ENCODE measurements at regions not wholly inside any gene's neighbourhood (a gene's known extent, or its start where the extent isn't known, plus 50 kb on each side); places are given as distances from the start of the nearest gene placed in this dataset.

DNA sequence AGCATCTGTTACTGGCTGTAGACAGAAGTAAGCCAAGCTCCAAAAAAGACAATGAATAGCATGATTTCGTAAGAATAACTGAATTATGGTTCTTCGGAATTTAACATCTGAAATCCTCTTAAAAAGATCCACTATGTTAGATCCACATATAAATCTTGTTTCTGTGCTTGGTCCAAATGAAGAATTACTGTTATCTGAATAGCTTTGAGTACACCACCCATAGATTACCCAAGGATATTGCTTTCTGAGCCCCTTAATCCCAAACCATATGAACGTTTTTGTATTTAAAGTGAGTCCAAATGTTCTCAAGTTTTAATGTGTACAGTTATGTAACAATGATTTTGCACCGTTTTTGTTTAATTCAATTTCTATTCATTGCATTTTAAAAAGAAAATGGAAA lies 124.9 kb downstream of the DSC3 start:
- TF ChIP-seq, protein P1, sequence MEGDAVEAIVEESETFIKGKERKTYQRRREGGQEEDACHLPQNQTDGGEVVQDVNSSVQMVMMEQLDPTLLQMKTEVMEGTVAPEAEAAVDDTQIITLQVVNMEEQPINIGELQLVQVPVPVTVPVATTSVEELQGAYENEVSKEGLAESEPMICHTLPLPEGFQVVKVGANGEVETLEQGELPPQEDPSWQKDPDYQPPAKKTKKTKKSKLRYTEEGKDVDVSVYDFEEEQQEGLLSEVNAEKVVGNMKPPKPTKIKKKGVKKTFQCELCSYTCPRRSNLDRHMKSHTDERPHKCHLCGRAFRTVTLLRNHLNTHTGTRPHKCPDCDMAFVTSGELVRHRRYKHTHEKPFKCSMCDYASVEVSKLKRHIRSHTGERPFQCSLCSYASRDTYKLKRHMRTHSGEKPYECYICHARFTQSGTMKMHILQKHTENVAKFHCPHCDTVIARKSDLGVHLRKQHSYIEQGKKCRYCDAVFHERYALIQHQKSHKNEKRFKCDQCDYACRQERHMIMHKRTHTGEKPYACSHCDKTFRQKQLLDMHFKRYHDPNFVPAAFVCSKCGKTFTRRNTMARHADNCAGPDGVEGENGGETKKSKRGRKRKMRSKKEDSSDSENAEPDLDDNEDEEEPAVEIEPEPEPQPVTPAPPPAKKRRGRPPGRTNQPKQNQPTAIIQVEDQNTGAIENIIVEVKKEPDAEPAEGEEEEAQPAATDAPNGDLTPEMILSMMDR (IDR thresholded peaks at IDR 0.05; ENCODE audit: control insufficient read depth, insufficient read depth, low read depth, low read length, missing control alignments) = no peak
- DNase-seq (ENCODE audit: low read depth) = no peak
- H3K4me3 ChIP-seq (ENCODE audit: control insufficient read depth, low read depth, low read length) = no peak overlapping the region

DNA sequence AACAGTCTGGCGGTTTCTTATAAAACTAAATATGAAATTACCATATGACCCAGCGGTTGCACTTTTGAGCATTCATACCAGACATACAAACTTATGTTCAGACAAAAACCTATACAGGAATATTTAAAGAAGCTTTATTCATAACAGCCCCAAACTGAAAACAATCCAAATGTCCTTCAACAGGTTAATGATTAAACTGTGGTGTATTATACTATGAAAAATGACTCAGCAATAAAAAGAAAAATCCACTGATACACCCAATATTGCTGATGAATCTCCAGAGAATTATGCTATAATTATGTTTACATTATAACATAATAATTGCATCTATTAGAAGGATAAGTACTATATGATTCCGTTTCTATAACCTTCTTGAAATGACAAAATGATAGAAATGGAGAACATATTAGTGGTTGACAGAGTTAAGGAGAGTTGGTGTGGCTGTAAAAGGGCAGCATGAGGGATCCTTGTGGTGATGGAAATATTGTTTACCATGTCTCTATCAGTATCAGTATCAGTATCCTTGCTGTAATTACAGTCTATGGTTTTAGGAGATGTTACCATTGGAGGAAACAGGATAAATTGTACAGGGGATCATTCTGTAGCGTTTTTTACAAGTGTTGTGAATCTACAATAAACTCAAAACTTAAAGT lies 127.1 kb downstream of the DSC3 start:
- H3K4me3 ChIP-seq (ENCODE audit: control insufficient read depth, low read depth, low read length) = no peak overlapping the region
- DNase-seq (ENCODE audit: low read depth) = no peak
- TF ChIP-seq, protein P1 (IDR thresholded peaks at IDR 0.05; ENCODE audit: control insufficient read depth, insufficient read depth, low read depth, low read length, missing control alignments) = no peak

DNA sequence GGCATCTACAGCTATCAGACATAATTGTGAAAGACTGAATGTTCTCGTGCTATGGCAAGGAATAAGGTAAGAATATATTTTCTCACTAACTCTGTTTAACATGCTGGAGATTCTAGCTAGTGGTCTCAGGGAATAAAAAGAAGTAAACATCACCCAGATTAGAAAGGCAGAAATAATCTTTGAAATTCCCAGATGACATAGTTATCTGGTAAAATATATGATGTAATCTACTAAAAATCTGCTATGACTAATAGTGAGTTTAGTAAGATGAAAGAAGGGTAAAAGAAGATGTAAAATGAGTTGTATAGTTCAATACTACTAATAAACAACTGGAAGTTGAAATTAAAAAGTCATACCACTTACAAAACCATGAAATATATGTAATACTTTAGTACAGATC lies 134.2 kb downstream of the DSC3 start:
- no peak for DNase-seq (ENCODE audit: low read depth)
- TF ChIP-seq, protein P1 (IDR thresholded peaks at IDR 0.05; ENCODE audit: control insufficient read depth, insufficient read depth, low read depth, low read length, missing control alignments) = no peak
- no peak overlapping the region for H3K4me3 ChIP-seq (ENCODE audit: control insufficient read depth, low read depth, low read length)

DNA sequence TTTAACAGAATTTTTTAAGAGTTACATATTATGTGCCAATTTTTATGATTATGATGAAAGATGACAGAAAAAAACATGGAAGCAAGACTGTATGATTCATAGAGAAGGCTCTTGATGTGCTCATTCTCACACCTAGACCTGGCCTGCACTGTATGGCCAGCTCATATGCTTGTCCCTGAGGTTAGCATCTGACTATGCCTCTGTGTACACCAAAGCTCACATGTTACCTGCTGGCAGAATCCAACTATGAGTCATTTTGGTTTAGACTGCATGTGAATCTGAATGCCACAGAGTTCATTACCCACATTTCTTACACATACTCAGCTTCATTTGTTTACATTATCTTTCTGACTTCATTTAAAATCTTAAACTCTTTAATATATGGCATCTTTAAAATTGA lies 139.0 kb downstream of the DSC3 start:
- DNase-seq (ENCODE audit: low read depth) = no peak
- TF ChIP-seq, protein P1 (IDR thresholded peaks at IDR 0.05; ENCODE audit: control insufficient read depth, insufficient read depth, low read depth, low read length, missing control alignments) = no peak

DNA sequence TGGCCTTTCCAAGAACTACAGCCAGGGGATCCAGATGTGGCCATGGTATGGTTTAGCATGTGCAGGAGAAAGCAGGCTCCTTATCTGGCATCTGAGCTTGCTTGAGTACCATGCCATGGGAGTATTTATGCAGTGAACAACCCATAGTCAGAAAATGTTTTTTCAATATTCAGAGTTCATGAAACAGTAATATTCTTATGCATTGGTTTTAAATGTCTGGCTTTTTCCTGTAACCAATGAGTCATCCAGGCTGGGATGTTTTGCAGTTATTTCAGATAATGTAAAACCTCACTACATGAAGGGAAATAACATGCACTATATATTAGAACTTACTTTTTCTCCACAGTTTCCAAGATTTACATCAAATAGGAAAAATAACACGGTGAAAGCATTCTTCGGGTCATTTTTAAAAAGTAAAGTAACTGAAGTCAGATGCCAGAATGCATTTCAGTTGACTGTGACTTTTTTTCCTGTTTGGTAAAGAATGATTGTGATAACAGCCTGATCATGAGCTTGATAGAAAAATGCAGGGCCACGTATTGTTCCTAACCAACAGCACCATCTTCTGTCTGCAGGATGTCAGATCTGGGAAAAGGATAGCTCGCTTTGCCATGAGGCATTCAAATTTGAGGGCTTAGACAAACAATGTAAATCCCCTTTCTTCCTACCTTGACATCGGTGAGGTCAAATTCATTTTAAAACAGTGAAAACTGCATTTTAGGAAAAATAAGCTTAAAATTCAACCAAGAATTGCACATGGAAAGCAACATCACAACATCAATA lies 152.8 kb downstream of the DSC3 start:
- TF ChIP-seq, protein P1 (IDR thresholded peaks at IDR 0.05; ENCODE audit: control insufficient read depth, insufficient read depth, low read depth, low read length, missing control alignments) = no peak
- no peak for DNase-seq (ENCODE audit: low read depth)
- no peak overlapping the region for H3K4me3 ChIP-seq (ENCODE audit: control insufficient read depth, low read depth, low read length)

More for the DNA sequence above, 139.0 kb downstream of the DSC3 start:
- H3K4me3 ChIP-seq (ENCODE audit: control insufficient read depth, low read depth, low read length) = no peak overlapping the region

DNA sequence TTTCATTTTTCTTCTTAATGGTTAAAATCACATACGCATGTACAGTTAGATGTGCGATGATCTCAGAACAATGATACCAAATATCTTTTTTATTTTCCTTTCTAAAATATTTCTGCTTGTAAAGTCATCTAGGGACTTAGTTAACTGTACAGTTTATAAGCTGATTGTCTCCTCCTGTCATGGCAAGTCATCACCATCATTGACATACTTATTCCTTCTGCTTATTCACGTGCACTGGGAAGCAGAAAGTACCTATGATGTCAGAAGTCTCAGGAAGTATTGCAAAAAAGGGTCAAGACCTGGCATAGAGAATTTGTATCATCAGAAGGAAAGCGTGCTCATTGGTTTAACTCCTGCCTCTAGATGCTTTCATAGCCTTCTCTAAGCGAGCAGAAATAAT lies 154.2 kb downstream of the DSC3 start:
- DNase-seq (ENCODE audit: low read depth) = no peak
- TF ChIP-seq, protein P1 (IDR thresholded peaks at IDR 0.05; ENCODE audit: control insufficient read depth, insufficient read depth, low read depth, low read length, missing control alignments) = no peak

More for the DNA sequence above, 154.2 kb downstream of the DSC3 start:
- no peak overlapping the region for H3K4me3 ChIP-seq (ENCODE audit: control insufficient read depth, low read depth, low read length)
